ENCODE measurements at regions not wholly inside any gene's neighbourhood (a gene's known extent, or its start where the extent isn't known, plus 50 kb on each side); places are given as distances from the start of the nearest gene placed in this dataset.
"Not testable (repeated sequence)": the region's sequence is repeated elsewhere in the genome, so short reads cannot be mapped to it uniquely, and the experiment has no call there.

DNA sequence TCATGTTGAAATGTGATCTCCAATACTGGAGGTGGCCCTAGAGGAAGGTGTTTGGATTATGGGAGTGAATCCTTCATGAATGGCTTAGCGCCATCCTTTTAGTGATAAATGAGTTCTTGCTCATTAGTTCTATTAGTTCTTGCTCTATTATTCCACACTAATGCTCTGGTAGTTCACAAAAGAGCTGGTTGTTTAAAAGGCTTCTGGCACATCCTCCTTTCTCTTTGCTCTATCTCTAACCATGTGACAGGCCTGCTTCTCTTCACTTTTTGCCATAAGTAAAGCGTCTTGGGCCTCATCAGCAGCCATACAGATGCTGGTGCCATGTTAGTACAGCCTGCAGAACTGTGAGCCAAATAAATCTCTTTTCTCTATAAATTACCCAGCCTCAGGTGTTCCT, 469.9 kb downstream of the GUCY1A2 start:
- TF ChIP-seq POLR2A (IDR thresholded peaks at IDR 0.05), result no peak
- TF ChIP-seq, protein P1, sequence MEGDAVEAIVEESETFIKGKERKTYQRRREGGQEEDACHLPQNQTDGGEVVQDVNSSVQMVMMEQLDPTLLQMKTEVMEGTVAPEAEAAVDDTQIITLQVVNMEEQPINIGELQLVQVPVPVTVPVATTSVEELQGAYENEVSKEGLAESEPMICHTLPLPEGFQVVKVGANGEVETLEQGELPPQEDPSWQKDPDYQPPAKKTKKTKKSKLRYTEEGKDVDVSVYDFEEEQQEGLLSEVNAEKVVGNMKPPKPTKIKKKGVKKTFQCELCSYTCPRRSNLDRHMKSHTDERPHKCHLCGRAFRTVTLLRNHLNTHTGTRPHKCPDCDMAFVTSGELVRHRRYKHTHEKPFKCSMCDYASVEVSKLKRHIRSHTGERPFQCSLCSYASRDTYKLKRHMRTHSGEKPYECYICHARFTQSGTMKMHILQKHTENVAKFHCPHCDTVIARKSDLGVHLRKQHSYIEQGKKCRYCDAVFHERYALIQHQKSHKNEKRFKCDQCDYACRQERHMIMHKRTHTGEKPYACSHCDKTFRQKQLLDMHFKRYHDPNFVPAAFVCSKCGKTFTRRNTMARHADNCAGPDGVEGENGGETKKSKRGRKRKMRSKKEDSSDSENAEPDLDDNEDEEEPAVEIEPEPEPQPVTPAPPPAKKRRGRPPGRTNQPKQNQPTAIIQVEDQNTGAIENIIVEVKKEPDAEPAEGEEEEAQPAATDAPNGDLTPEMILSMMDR (IDR thresholded peaks at IDR 0.05), result no peak
- H3K27ac ChIP-seq, result no peak overlapping the region
- DNase-seq, result no peak
- intact Hi-C loops (cut with DNase I), result no loop called here
- H3K27me3 ChIP-seq, result no peaks in the 10 kb centered on the region
- H3K36me3 ChIP-seq (replicated peaks in 1 of 2), result no peaks in the 10 kb centered on the region
- no peak overlapping the region for H3K4me3 ChIP-seq
- H3K9me3 ChIP-seq (replicated peaks in 1 of 3), result no peaks in the 10 kb centered on the region
- no peaks in the 10 kb centered on the region for H3K4me1 ChIP-seq (replicated peaks in 1 of 2)
- 66 to 92% (median 85%) methylated on average over 2 of the region's 2 CpGs for WGBS, 4 donors

DNA sequence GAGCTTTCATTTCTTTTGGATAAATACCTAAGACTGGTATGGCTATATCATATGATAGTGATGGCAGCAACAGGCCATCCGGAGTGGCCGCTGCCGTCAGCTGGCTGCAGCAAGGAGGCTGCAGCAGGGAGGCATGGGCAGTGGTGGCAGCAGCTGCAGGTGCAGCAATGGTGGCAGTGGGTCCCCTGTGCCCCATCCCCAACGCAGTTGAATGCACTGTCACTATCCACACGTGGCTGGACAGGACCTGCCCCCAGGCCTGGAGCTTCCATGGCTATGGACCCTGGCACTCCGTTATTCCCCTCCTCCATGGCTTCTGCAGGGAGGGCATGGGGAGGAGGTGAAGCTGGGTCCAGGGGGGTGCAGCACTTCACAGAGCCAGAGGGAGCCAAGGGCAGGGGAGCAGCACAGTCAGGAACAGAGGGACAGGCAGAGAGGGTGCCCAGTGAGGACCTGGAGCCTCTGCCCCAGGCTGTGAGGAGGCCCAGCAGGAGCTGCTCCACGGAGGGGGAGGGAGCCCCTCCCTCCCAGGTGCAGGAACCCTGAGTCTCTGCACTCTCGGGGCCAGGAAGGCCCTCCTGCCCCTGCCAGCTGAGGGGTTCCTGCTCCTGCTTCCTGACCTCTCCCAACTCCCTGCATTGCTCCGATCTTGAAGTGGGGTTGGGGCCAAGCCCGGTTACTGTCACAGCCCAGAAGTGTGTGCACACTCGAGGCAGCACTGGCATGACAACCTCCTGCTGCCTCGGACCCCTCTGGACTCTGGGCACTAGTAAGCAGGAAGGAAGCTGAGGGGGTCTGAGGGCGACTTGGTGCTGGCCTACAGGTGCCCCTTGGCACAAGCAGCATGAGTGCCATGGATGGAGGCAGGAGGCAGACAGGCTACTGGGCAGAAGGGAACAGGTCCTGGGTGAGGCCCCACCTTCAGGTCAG, 466.3 kb downstream of the GUCY1A2 start:
- 80 to 94% (median 87%) methylated on average over 9 to 13 of the region's 13 CpGs for WGBS, 4 donors
- H3K36me3 ChIP-seq (replicated peaks in 1 of 2), result no peaks in the 10 kb centered on the region
- no peaks in the 10 kb centered on the region for H3K9me3 ChIP-seq (replicated peaks in 1 of 3)
- H3K4me1 ChIP-seq (replicated peaks in 1 of 2), result no peaks in the 10 kb centered on the region
- TF ChIP-seq POLR2A (IDR thresholded peaks at IDR 0.05), result no peak
- TF ChIP-seq, protein P1 (IDR thresholded peaks at IDR 0.05), result no peak
- H3K27ac ChIP-seq, result no peak overlapping the region
- no peaks in the 10 kb centered on the region for H3K27me3 ChIP-seq
- H3K4me3 ChIP-seq, result no peak overlapping the region
- intact Hi-C loops (cut with DNase I), result no loop called here
- DNase-seq, result peak in 1 of 7 donors; percentile 11

DNA sequence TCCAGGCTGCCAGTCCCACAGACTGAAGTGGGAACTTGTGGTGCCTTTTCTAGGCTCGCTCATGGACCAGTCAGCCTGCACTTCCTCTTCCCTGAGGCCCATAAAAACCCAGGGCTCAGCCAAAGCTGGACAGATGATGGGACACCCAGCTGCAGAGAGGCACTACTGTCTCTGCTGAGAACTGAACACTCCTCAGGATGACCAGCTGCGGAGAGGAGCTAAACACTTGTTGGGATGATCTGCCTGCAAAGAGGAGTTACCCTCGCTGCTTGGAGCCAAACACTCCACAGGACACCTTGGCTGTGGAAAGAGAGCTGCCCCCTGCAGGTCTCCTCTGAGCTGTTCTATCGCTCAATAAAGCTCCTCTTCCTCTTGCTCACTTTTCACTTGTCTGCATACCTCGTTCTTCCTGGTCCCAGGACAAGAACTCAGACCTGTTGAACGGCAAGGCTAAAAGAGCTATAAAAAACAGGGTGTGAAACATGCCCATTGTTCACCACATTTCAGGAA, 465.5 kb downstream of the GUCY1A2 start:
- DNase-seq, result no peak
- no peak overlapping the region for H3K27ac ChIP-seq
- H3K9me3 ChIP-seq (replicated peaks in 1 of 3), result no peaks in the 10 kb centered on the region
- H3K4me3 ChIP-seq, result no peak overlapping the region
- intact Hi-C loops (cut with DNase I), result no loop called here
- H3K4me1 ChIP-seq (replicated peaks in 1 of 2), result no peaks in the 10 kb centered on the region
- 83 to 96% (median 86%) methylated on average over 4 to 6 of the region's 6 CpGs for WGBS, 4 donors
- no peak for TF ChIP-seq POLR2A (IDR thresholded peaks at IDR 0.05)
- TF ChIP-seq, protein P1 (IDR thresholded peaks at IDR 0.05), result no peak
- H3K36me3 ChIP-seq (replicated peaks in 1 of 2), result no peaks in the 10 kb centered on the region
- no peaks in the 10 kb centered on the region for H3K27me3 ChIP-seq

DNA sequence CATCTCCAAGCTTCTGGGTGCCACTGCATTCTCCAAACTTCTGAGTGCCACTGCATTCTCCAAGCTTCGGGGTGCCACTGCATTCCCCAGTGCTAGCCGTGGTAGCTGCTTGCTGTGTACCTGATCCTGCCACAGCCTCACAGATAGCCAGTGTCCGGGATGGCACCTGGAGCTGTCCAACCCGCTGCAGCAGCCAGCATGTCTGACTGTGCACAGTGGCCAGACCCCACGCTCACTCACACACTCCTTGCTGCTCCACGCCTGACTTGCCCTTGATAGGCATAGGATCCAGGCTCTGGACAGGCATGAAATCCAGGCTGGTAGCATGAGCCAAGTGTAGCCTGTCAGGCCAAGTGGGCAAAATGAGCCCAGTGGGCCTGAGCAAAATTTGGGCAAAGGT, 465.0 kb downstream of the GUCY1A2 start:
- Histone ChIP-seq H3K36me3 (replicated peaks in 1 of 2) (no peaks in the 10 kb centered on the region), H3K4me1 (replicated peaks in 1 of 2) (no peaks in the 10 kb centered on the region), H3K9me3 (replicated peaks in 1 of 3) (no peaks in the 10 kb centered on the region), H3K27me3 (no peaks in the 10 kb centered on the region), H3K4me3 (no peak overlapping the region), H3K27ac (no peak overlapping the region)
- WGBS, 4 donors, result 88 to 92% (median 90%) methylated on average over 5 to 6 of the region's 6 CpGs; no CpG with 5 or more reads in 1 of the 4 donors
- DNase-seq, result no peak
- intact Hi-C loops (cut with DNase I), result no loop called here
- TF ChIP-seq, protein P1 (IDR thresholded peaks at IDR 0.05), result no peak
- TF ChIP-seq POLR2A (IDR thresholded peaks at IDR 0.05), result no peak

DNA sequence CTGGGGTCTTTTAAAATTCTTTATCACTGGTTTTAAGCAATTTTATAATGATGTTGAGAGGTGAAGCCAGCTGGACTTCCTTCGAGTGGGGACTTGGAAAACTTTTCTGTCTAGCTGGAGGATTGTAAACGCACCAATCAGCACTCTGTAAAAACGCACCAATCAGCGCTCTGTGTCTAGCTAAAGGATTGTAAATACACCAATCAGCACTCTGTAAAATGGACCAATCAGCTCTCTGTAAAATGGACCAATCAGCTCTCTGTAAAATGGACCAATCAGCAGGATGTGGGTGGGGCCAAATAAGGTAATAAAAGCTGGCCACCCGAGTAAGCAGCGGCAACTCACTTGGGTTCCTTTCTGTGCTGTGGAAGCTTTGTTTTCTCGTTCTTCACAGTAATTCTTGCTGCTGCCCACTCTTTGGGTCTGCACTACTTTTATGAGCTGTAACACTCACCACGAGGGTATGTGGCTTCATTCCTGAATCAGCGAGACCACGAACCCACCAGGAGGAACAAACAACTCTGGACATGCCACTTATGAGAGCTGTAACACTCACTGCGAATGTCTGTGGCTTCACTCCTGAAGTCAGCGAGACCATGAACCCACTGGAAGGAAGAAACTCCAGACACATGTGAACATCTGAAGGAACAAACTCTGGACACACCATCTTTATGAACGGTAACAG, 462.6 kb downstream of the GUCY1A2 start:
- intact Hi-C loops (cut with DNase I); H3K36me3 ChIP-seq (replicated peaks in 1 of 2); DNase-seq; H3K4me3 ChIP-seq; H3K27me3 ChIP-seq; H3K4me1 ChIP-seq (replicated peaks in 1 of 2); H3K27ac ChIP-seq; H3K9me3 ChIP-seq (replicated peaks in 1 of 3): not testable (repeated sequence)
- WGBS, 4 donors, result 84 to 94% (median 90%) methylated on average over 13 of the region's 13 CpGs

Measured in adrenal gland (tissue), 9 donors.